IMR-90 (cell line): ENCODE measurements at regions not wholly inside any gene's neighbourhood (a gene's known extent, or its start where the extent isn't known, plus 50 kb on each side); places are given as distances from the start of the nearest gene placed in this dataset.

Experiments
- BHLHE40 ChIP-seq: fragments of 150-350 bp; IDR thresholded peaks from 2 replicates; pipeline ENCODE4 v1.6.1; 2016; ENCODE audit warnings: mild to moderate bottlenecking, low read depth, low read length
- POLR2A ChIP-seq: IDR thresholded peaks from 2 replicates; pipeline ENCODE4 v1.6.1; 2012; ENCODE audit warnings: mild to moderate bottlenecking, low read depth, low read length
- RCOR1 ChIP-seq: IDR thresholded peaks from 2 replicates; pipeline ENCODE4 v1.6.1; 2012; ENCODE audit warnings: mild to moderate bottlenecking, low read length, improper control_type of control experiment; ENCODE audit not compliant: insufficient replicate concordance
- RFX5 ChIP-seq: IDR thresholded peaks from 2 replicates; pipeline ENCODE4 v1.8.0; 2012; ENCODE audit warnings: low read depth, mild to moderate bottlenecking, low read length, moderate library complexity
- SMC3 ChIP-seq: fragments of 150-350 bp; IDR thresholded peaks from 2 replicates; pipeline ENCODE4 v1.6.1; 2016; ENCODE audit warnings: low read depth, mild to moderate bottlenecking, antibody characterized with exemption, low read length, moderate library complexity
- USF2 ChIP-seq: fragments of 150-350 bp; IDR thresholded peaks from 2 replicates; pipeline ENCODE4 v1.6.1; 2017; ENCODE audit warnings: mild to moderate bottlenecking, antibody characterized with exemption, low read length, low read depth
- TF ChIP-seq, protein P1 (sequence below): conservative IDR thresholded peaks from 2 replicates; pipeline ENCODE4 v1.5.1; 2012; ENCODE audit warnings: mild to moderate bottlenecking, low read depth, low read length, improper control_type of control experiment

GRCh38 chr10:47214520-47214919 is 85.5 kb upstream of the GDF10 start:
- TF ChIP-seq, protein P1, sequence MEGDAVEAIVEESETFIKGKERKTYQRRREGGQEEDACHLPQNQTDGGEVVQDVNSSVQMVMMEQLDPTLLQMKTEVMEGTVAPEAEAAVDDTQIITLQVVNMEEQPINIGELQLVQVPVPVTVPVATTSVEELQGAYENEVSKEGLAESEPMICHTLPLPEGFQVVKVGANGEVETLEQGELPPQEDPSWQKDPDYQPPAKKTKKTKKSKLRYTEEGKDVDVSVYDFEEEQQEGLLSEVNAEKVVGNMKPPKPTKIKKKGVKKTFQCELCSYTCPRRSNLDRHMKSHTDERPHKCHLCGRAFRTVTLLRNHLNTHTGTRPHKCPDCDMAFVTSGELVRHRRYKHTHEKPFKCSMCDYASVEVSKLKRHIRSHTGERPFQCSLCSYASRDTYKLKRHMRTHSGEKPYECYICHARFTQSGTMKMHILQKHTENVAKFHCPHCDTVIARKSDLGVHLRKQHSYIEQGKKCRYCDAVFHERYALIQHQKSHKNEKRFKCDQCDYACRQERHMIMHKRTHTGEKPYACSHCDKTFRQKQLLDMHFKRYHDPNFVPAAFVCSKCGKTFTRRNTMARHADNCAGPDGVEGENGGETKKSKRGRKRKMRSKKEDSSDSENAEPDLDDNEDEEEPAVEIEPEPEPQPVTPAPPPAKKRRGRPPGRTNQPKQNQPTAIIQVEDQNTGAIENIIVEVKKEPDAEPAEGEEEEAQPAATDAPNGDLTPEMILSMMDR, result no peak
- TF ChIP-seq BHLHE40, result no peak
- TF ChIP-seq RFX5, result no peak
- no peak for TF ChIP-seq POLR2A
- no peak for TF ChIP-seq RCOR1
- no peak for TF ChIP-seq USF2
- TF ChIP-seq SMC3, result no peak
